Hepatocyte (in vitro differentiated cells): ENCODE measurements at regions not wholly inside any gene's neighbourhood (a gene's known extent, or its start where the extent isn't known, plus 50 kb on each side); places are given as distances from the start of the nearest gene placed in this dataset.

Source experiments
- DNase-seq: peaks from one replicate; pipeline ENCODE4 v3.0.0-alpha.2; 2016; ENCODE audit warnings: low spot score
- H2AFZ ChIP-seq: fragments of 200-600 bp; sonication (generic); 2 replicates; pipeline ENCODE4 v1.6.0; 2016; ENCODE audit warnings: antibody characterized with exemption, mild to moderate bottlenecking
- H3K27ac ChIP-seq: fragments of 200-600 bp; sonication (generic); 2 replicates; pipeline ENCODE4 v1.5.1; 2016; ENCODE audit warnings: mild to moderate bottlenecking
- H3K27me3 ChIP-seq: fragments of 200-600 bp; sonication (generic); 2 replicates; pipeline ENCODE4 v1.6.1; 2016
- H3K36me3 ChIP-seq: fragments of 200-600 bp; sonication (generic); replicated peaks from 2 replicates; pipeline ENCODE4 v1.5.1; 2016; ENCODE audit warnings: low read depth; ENCODE audit not compliant: insufficient read depth
- H3K4me1 ChIP-seq: fragments of 200-600 bp; sonication (generic); 2 replicates; pipeline ENCODE4 v1.5.1; 2016; ENCODE audit warnings: mild to moderate bottlenecking, moderate library complexity; ENCODE audit not compliant: insufficient read depth
- H3K4me2 ChIP-seq: fragments of 200-600 bp; sonication (generic); 2 replicates; pipeline ENCODE4 v1.6.0; 2016
- H3K4me3 ChIP-seq: fragments of 200-600 bp; sonication (generic); 2 replicates; pipeline ENCODE4 v1.5.1; 2016; ENCODE audit warnings: mild to moderate bottlenecking
- H3K79me2 ChIP-seq: fragments of 200-600 bp; sonication (generic); 2 replicates; pipeline ENCODE4 v1.6.0; 2017; ENCODE audit warnings: mild to moderate bottlenecking
- H3K9me2 ChIP-seq: fragments of 200-600 bp; sonication (generic); replicated peaks from 2 replicates; pipeline ENCODE4 v1.6.0; 2017; ENCODE audit warnings: mild to moderate bottlenecking; ENCODE audit not compliant: insufficient read depth
- H3K9me3 ChIP-seq: fragments of 200-600 bp; sonication (generic); 2 replicates; pipeline ENCODE4 v1.5.1; 2016; ENCODE audit warnings: low read depth, mild to moderate bottlenecking
- H4K20me1 ChIP-seq: fragments of 200-600 bp; sonication (generic); 2 replicates; pipeline ENCODE4 v1.6.0; 2016; ENCODE audit warnings: mild to moderate bottlenecking; ENCODE audit not compliant: insufficient read depth, poor library complexity, severe bottlenecking
- EZH2 ChIP-seq: fragments of 200-600 bp; sonication (generic); IDR thresholded peaks from 2 replicates; pipeline ENCODE4 v1.6.1; 2016; ENCODE audit warnings: antibody characterized with exemption, mild to moderate bottlenecking, borderline replicate concordance
- EZH2phosphoT487 ChIP-seq: fragments of 200-600 bp; sonication (generic); IDR thresholded peaks from one replicate; pipeline ENCODE4 v1.6.1; 2018; ENCODE audit warnings: antibody characterized with exemption, mild to moderate bottlenecking, low read depth, moderate library complexity; ENCODE audit not compliant: unreplicated experiment, severe bottlenecking
- WGBS: methylation state at CpG from one replicate; pipeline ENCODE4 v1.1.6; 2016; ENCODE audit warnings: low lambda C conversion rate; ENCODE audit errors: missing lambda C conversion rate; 5-methylcytosine and 5-hydroxymethylcytosine counted together
- TF ChIP-seq, protein P1 (sequence below): fragments of 200-600 bp; sonication (generic); IDR thresholded peaks from 2 replicates; pipeline ENCODE4 v1.5.1; 2016; ENCODE audit warnings: antibody characterized with exemption, mild to moderate bottlenecking; ENCODE audit not compliant: poor library complexity

DNA sequence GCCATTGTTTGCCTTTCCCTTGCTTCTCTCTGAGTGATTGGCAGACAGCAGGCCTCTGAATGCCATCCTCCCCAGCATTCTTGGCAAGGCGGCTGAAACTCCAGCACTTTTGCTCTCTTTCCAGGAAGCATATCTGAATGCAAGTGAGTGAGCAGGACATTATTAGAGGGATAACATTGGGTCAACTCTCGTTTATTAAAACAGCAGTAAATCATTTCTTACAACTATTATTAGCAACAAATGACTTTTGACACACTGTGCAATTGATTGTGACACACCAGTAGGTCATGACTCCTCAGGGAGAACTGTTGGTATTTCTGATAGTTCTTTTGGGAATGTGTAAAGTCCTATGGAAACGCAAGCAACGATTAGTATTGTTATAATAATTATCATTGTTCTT lies 103.8 kb downstream of the EFNB1 start:
- Histone ChIP-seq H3K79me2 (no peaks in the 10 kb centered on the region), H2AFZ (no peak overlapping the region), H3K36me3 (no peaks in the 10 kb centered on the region), H3K4me3 (no peak overlapping the region), H3K9me3 (no peaks in the 10 kb centered on the region), H3K27ac (no peak overlapping the region), H3K4me2 (no peak overlapping the region), H3K27me3 (no peaks in the 10 kb centered on the region), H3K4me1 (peaks cover 4% of the 10 kb centered on the region), H4K20me1 (no peaks in the 10 kb centered on the region), H3K9me2 (no peaks in the 10 kb centered on the region)
- DNase-seq = no peak
- 75% methylated on average over 4 of the region's 4 CpGs for WGBS
- TF ChIP-seq EZH2 (no peak), EZH2phosphoT487 (no peak)
- TF ChIP-seq, protein P1, sequence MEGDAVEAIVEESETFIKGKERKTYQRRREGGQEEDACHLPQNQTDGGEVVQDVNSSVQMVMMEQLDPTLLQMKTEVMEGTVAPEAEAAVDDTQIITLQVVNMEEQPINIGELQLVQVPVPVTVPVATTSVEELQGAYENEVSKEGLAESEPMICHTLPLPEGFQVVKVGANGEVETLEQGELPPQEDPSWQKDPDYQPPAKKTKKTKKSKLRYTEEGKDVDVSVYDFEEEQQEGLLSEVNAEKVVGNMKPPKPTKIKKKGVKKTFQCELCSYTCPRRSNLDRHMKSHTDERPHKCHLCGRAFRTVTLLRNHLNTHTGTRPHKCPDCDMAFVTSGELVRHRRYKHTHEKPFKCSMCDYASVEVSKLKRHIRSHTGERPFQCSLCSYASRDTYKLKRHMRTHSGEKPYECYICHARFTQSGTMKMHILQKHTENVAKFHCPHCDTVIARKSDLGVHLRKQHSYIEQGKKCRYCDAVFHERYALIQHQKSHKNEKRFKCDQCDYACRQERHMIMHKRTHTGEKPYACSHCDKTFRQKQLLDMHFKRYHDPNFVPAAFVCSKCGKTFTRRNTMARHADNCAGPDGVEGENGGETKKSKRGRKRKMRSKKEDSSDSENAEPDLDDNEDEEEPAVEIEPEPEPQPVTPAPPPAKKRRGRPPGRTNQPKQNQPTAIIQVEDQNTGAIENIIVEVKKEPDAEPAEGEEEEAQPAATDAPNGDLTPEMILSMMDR = no peak

DNA sequence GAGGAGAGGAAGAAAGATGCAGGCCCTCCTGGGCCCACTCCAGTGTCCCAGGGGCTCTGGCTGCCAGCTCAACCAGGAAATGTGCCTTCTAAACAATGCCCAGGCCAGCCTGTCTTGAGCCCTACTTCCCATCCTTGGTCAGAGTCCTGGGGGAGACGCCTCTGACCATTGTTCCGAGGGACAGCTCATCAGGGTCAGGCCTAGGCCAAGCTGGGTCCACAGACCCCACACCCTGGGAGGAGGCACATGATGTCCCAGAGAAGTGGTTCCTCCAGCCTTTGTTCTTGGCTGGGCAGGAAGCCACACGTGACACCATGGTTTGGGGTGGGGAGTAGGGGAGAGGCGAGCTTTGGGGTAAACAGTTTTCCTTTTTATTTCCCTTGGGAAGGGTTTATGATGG lies 102.5 kb downstream of the EFNB1 start:
- WGBS = 57% methylated on average over 4 of the region's 4 CpGs

DNA sequence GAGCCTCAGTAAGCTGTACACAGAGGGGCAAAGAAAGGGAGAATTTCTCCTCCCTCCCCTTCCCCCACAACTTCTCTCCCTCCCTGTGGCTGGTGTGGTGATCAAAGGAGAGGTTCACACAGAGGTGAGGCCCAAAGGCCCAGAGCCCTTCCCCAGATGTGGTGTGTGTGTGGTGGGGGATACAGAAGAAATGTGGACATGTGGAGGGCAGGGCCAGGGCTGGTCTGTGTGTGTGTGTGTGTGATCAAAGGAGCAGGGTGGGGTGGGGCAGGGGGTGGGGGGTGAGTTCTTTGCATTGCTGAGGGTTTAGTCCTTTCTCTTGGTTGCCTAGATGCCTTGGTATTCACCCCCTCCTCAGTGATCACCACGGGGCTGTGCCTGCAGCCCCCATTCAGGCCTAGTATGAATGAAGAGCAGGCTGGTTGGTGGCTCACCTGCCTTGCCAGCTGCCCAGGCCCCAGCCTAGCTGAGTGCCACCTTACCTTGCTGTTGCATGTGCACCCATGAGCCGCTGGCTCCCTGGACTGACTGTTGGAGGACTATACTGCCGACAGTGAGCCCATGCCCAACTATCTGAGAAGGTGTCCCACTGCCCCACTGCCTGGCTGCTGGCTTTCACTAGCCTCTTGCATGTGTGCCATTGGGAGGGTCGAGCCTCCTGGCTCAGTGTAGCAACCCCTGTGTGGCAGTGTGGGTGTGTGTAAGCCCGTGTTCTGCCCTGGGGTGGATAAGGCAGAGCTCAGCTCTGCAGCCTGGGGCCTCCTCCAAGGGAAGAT lies 101.9 kb downstream of the EFNB1 start:
- TF ChIP-seq EZH2phosphoT487 (no peak), EZH2 (no peak)
- TF ChIP-seq, protein P1 = no peak
- no peaks in the 10 kb centered on the region for H4K20me1 ChIP-seq
- DNase-seq = no peak
- H3K27me3 ChIP-seq = no peaks in the 10 kb centered on the region
- 58% methylated on average over 5 of the region's 5 CpGs for WGBS
- no peak overlapping the region for H2AFZ ChIP-seq
- H3K9me2 ChIP-seq = no peaks in the 10 kb centered on the region
- H3K79me2 ChIP-seq = no peaks in the 10 kb centered on the region
- H3K4me3 ChIP-seq = no peak overlapping the region
- H3K27ac ChIP-seq = no peak overlapping the region
- H3K9me3 ChIP-seq = no peaks in the 10 kb centered on the region
- no peak overlapping the region for H3K4me2 ChIP-seq
- H3K36me3 ChIP-seq = no peaks in the 10 kb centered on the region
- H3K4me1 ChIP-seq = peaks cover 4% of the 10 kb centered on the region

More for the DNA sequence above, 102.5 kb downstream of the EFNB1 start:
- Histone ChIP-seq H3K9me2 (no peaks in the 10 kb centered on the region), H3K36me3 (no peaks in the 10 kb centered on the region), H3K4me2 (no peak overlapping the region), H2AFZ (no peak overlapping the region), H3K4me1 (peaks cover 4% of the 10 kb centered on the region), H4K20me1 (no peaks in the 10 kb centered on the region), H3K9me3 (no peaks in the 10 kb centered on the region), H3K27me3 (no peaks in the 10 kb centered on the region), H3K4me3 (no peak overlapping the region), H3K27ac (no peak overlapping the region), H3K79me2 (no peaks in the 10 kb centered on the region)
- DNase-seq = no peak
- no peak for TF ChIP-seq EZH2
- TF ChIP-seq EZH2phosphoT487 = no peak
- TF ChIP-seq, protein P1 = no peak
